ENCODE measurements at regions not wholly inside any gene's neighbourhood (a gene's known extent, or its start where the extent isn't known, plus 50 kb on each side); places are given as distances from the start of the nearest gene placed in this dataset.

- TF ChIP-seq, protein P1, sequence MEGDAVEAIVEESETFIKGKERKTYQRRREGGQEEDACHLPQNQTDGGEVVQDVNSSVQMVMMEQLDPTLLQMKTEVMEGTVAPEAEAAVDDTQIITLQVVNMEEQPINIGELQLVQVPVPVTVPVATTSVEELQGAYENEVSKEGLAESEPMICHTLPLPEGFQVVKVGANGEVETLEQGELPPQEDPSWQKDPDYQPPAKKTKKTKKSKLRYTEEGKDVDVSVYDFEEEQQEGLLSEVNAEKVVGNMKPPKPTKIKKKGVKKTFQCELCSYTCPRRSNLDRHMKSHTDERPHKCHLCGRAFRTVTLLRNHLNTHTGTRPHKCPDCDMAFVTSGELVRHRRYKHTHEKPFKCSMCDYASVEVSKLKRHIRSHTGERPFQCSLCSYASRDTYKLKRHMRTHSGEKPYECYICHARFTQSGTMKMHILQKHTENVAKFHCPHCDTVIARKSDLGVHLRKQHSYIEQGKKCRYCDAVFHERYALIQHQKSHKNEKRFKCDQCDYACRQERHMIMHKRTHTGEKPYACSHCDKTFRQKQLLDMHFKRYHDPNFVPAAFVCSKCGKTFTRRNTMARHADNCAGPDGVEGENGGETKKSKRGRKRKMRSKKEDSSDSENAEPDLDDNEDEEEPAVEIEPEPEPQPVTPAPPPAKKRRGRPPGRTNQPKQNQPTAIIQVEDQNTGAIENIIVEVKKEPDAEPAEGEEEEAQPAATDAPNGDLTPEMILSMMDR (IDR thresholded peaks at IDR 0.05 in 2 of 3, conservative IDR thresholded peaks at IDR 0.05 in 1 of 3; ENCODE audit: borderline replicate concordance in 1 of 3, insufficient read depth in 1 of 3, low read depth in 2 of 3, low read length in 2 of 3), result no peak
- TF ChIP-seq ATF3 (IDR thresholded peaks at IDR 0.05) (no peak), CEBPB (IDR thresholded peaks at IDR 0.05; ENCODE audit: low read depth) (no peak), POLR2A (IDR thresholded peaks at IDR 0.05; ENCODE audit: borderline replicate concordance, extremely low read depth, insufficient read depth, insufficient read length) (no peak), YY1 (IDR thresholded peaks at IDR 0.05; ENCODE audit: extremely low read depth, insufficient replicate concordance, low read depth, low read length) (no peak), EZH2phosphoT487 (IDR thresholded peaks at IDR 0.05; ENCODE audit: borderline replicate concordance) (no peak), CBX3 (IDR thresholded peaks at IDR 0.05; ENCODE audit: low read depth) (no peak), SIN3A (IDR thresholded peaks at IDR 0.05; ENCODE audit: low read depth) (no peak), POLR2AphosphoS5 (IDR thresholded peaks at IDR 0.05; ENCODE audit: low read depth, low read length) (no peak)
Observed at GRCh38 chr4:178259566-178259965, 817.3 kb upstream of the AGA start.

All from HCT116 (cell line).